NCI-H187 (cell line): ENCODE measurements at regions not wholly inside any gene's neighbourhood (a gene's known extent, or its start where the extent isn't known, plus 50 kb on each side); places are given as distances from the start of the nearest gene placed in this dataset.
"Not testable (repeated sequence)": the region's sequence is repeated elsewhere in the genome, so short reads cannot be mapped to it uniquely, and the experiment has no call there.

Source experiments
- DNase-seq, 2 experiments: peaks; one replicate each; lab custom pipeline; 2025; lab: John Stamatoyannopoulos, UW

DNA sequence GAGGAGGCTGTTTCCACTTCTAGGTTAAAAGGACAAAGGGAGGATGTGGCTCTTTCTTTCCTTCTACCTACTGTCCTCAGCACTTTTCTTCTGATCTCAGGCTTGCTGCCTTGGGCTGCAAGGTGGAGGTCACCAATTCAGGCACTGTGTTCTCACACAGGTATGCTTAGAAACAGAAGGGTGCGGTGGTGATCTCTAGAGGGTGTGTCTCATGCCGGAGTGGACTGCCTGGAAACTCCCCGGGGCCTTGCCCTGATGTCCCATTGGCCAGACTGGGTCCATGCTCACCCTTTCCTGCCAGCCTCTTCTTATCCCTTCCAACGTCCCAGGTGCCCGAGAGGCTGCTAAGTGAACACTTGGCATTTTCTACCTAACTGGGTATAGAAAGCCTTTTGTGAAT is 1197.6 kb downstream of the AACS start:
- DNase-seq, result no peak

DNA sequence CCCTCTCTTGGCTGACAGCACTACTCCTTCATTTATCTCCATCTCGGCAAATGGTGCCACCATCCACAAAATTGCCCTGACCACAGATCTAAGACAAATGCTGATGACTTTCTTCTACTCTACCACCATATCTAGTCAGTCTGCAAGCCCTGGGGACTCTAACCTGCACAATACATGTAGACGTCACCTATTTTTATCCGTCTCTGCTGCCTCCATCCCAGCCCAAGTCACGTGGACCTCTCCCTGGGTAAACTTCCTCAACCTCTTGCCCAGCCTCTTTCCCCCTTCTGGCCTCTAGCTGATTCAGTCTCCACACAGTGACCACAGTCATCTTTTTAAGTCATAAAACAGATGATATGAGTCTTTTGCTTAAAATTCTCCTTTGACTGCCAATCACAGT is 1203.0 kb downstream of the AACS start:
- DNase-seq, result no peak

DNA sequence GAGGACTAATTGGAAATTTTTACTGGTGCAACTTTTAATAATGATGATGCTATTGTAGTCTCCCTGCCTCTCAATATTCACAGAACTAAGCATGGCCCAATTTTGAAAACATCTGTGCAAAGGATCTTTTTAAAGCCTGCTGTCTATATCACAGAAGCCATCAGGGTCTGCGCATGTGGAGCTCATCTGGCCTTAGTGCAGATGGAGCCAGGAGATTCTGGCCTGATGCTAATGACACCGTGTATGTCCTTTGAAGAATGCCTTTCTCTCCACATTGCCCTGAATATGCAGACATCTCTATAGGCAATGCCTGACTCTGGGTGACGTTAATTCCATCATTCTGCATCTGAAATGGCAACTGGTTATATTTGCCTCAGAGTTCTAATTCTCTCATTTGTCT is 1205.9 kb downstream of the AACS start:
- no peak for DNase-seq

DNA sequence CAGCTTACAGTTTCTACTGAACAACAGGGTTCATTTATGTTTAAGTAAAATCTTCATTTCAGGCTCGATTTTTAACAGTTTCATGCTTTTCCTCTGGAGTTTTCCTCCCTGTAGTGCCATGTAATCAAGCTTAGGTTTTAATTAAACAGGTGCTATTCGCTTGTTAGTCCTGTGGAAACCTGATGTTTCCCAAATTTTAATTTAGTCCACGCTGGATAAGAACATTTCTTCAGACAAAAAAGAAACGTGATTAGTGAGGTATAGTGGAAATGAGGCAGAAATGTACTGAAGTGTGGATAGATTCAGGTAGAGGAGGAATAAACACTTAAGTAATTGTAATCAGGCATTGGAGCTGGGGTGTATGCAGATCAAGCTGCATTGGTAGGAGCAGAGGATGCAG is 1217.5 kb downstream of the AACS start:
- no peak for DNase-seq

DNA sequence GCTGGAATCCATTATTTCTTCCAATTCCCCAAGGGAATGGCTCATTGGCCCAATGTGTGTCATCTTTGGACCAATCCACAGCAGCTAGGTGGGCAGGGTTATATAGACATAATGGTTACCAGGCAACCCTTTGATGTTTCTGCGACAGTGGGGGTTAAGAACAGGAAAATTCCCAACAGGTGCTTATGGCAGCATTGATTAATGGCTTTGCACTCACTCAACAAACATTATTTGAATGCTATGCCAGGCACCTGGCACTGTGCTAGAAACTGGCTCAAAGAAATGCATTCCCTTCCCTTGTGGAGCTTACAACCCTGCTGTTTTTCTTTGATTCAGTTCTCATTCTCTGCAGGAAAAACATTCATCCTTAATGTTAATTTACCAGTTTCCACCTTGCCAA is 1221.0 kb downstream of the AACS start:
- DNase-seq, result no peak

DNA sequence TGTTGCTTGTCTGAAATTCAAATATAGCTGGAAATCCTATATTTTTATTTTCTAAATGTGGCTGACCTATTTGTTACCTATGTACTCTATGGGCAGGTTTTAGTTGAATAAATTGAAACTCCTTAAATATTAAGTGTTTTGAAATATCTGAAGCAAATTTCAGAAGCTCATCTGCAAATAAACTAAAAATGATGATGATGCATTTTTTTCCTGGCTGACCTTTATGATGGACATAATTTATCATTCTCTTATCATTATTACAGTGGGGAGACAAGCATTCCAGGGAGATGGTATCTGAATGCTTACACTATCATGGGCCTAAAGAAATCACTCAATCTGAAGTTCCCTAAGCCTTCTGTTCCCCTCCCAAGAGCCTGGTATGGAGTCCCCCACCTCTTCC is 1225.2 kb downstream of the AACS start:
- DNase-seq, result no peak

DNA sequence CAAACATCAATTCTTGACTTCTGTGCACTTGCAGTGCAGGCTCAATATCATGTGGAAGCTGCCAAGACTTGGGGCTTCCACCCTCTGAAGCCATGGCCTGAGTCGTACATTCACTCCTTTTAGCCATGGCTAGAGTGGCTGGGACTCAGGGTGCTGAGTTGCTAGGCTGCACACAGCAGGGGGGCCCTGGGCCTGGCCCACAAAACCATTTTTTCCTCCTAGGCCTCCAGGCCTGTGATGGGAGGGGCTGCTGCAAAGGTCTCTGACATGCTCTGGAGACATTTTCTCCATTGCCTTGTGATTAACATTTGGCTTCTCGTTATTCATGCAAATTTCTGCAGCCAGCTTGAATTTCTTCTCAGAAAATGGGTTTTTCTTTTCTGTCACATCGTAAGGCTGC is 1226.8 kb downstream of the AACS start:
- not testable (repeated sequence) for DNase-seq

DNA sequence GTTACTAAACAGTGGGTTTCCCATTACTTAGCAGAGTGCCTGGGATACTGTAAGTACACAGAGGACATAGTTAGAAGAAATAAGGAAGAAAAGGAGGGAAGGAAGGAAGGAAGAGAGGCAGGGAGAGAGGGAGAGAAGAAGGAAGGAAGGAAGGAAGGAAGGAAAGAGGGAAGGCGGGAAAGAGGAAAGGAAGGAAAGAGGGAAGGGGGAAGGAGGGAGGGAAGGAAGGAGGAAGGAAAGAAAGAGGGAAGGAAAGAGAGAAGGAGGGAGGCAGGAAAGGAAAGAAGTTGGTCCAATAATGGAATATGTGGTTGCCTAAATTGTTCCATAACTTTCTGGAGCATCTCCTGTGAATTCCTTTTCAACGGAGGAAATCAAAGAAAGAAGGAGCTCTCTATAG is 1230.4 kb downstream of the AACS start:
- no peak for DNase-seq

DNA sequence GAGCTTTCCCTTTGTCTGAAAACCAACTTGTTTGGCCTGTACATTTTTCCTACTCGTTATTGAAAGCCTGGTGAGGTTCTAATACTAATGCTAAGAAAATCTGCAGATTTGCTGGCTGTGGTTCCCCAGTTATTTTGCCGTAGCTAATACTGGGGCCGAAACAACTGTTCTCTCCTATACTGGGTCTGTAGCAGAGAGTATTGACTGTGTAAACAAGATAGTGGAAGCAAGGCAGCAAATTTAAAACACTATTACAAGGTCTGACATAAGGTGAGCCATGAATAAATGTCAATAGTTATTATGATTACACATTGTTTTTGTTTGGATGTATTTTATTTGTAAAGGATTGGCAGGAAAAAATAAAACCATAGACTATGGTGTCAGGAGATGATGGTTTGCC is 1244.0 kb downstream of the AACS start:
- no peak for DNase-seq

DNA sequence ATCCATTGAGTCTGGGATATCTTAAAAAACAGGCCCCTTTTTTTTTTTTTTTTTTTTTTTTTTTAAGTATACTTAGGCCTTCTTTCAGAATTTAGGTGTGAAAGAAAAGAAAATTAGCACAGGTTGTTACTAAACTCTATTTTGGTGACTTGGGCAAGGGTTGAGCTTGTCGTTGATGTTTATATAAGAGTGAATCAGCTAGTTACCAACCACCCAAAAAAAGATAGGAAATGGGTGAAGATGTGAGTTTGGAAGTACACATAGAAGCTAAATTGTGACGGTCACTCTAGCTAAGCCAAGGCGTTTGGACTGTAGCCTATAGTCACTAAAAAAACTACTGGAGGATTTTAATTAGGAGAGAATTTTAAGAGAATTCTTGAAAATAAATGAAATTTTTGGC is 1247.2 kb downstream of the AACS start:
- DNase-seq, result no peak

DNA sequence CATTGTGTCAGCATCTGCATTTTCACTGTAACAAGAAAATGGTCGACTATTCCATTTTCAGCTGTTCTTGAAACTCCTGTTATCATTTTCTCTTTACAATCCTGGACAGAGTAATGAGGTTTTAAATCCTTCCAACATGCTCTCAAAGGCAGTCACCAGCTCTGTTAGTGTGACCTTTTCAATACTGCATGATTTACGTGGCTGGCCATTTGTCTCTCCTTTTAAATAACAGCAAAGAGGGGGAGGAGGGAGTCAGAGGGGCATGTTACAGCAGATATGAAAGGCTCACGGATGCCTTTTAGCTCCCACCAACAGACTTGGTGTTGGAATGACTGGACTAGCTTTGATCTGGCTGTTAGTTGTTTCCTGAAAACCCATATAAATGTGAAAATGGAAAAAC is 1251.2 kb downstream of the AACS start:
- DNase-seq, result no peak

DNA sequence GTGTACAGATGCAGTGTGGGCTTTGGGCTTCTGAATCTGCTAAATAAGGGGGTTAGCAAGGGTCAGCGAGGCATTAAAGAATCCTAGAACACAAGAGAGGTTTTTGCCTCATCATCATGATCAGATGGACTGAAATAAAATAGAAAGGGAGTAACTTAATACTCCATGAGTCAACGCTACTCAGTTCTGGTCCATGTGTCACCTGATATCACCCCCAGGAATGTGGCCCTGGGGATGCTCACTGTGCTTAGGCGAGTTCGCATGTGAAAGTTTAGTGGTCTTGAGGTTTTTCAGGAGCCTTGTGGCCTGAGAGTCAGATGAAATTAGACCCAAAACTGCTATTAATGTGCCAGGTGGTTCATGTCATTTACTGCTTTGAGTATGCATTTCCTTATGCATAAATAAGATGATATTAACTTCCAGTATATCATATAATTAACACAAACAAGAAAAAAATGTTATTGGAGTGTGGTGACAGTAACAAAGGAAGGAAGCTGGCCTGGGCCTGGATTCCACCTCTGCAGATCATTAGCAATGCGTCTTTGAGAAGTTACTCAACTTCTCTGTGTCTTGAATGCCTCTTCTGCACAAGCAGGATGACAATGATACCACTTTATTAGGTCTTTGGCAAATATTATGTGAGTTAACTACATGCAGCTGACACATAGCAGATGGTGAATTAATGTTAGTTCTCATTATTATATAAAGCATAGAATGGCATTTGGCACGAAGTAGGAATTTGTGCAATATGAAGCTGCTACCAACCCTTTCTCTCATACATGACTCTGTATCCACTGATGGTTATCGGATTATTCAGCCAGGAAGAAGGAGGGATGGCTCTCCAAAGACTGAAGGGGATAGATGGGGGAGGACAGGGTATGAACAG is 1272.6 kb downstream of the AACS start:
- no peak for DNase-seq

DNA sequence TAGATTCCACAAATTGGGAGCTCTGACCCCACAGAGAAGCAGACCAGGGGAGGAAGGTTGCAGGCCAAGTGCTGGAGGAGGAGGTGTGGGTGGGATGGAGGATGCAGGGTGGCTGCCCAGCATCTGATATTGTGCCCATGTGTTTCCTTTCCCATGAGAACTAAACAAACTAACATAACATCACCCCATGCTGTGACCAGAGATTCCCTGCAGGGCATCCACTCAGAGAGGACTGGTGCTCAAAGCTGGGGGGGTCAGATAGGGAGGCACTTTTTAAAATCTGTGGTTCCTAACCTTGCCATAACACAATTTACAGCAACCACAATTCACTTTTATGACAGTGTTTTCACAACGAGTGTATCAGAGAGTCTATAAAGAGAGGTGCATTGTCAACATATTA is 1277.6 kb downstream of the AACS start:
- DNase-seq, result no peak

DNA sequence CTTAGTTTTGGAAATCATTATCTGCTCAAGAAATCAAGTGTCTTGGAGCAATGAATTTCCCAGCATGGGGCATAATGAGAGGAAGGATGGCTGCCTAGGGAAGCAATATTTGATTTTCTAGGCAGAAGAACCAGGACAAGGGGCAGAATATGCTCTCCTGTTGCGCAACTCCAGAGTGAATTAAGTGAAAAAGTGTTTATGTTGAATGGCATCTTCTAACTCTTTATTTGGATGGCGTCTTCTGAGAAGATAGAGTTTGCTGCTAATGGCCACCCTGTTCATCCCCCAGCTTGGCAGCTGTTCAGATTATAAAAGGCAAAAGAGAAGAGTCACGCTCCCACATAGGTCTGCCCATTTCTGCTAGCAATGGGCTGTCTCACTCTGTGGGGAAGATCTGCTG is 1278.1 kb downstream of the AACS start:
- DNase-seq, result no peak

DNA sequence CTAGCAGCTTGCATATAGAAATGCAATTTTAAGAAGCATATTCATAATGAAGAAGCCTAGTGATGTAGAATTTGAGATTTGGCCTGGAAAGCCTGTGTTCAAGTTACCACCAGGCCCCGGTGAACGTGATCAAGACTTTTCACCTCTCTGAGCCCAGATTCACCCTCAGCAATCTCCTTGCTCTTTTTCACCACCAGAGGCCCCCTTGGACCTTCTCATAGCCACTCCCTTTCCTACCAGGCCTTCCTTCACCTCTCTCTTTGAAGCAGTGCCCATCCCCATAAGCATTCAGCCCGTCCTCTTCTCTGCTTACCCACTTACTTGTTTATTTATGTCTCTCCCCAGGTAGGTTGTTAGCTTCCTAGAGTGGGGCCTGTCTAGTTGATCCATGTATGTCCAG is 1280.9 kb downstream of the AACS start:
- DNase-seq, result no peak

DNA sequence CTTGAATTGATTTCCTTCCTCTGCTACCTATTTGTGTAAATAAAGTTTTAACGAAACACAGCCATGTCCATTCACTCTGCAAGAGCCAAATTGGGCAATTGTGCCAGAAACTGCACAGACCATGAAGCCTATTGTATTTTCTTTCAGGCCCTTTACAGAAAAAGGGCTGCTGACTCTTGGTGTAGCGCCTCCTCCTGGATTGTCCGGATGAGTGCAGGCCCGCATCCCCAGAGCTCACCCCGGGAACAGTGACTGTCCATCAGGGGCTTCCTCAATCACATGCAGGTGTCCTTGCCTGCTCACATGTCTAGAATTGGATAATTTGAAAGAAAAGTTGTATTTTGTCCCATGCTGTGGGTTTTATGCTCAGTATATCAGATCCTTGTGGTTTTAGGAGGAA is 1282.2 kb downstream of the AACS start:
- DNase-seq, result no peak

DNA sequence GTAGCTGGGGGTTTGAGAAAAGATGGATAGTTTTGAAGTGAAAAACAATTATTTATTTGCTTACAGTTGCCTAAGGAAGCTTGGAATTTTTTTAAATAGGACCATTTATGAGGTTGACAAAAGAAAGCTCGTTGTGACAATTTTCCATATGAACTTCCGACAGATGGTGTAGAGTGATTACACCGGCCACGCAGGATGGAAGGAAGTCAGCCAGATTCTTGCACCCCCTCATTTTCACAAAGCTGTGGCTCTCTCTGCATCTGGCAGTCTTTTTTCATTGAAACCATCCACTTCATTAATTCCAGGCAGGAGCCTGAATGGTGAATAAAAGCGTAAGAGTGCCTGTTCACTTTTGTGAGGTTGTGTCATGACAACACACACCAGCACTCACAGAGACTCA is 1284.1 kb downstream of the AACS start:
- no peak for DNase-seq

DNA sequence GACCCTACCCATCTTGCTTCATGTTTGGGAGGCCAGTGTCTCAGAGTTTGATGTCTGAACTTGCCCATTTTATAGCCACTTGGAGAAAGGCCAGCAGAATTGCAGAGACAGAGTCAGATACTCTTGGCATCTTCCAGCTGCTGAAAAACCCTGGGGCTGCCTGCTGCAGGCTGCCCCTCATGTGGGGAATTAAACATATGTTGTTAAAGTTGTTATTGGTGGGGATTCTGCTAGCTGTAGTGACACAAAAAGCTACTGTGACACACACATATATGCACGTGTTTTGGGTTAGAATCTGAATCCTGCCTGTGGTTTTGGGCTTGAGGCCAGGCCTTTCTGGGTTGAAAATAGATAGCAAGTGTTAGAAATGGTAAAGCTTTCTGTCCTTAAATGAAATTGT is 1288.4 kb downstream of the AACS start:
- no peak for DNase-seq

DNA sequence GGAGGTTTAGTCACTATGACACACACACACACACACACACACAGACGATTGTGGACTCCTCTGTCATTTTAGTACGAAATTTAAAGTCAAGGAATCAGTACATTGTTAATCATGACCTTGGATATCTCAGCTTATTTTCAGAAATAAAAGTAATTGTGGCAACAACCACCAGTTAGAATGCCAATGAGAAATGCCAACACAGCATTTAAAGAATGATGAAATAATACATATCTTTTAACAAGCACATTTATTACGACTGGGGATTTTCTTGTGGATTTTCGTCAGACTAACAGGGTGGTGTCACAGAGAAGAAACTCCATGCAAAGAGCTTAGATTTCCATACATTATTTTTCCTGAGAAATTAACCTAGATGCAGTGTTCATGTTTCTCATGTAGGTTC is 1289.4 kb downstream of the AACS start:
- no peak for DNase-seq

DNA sequence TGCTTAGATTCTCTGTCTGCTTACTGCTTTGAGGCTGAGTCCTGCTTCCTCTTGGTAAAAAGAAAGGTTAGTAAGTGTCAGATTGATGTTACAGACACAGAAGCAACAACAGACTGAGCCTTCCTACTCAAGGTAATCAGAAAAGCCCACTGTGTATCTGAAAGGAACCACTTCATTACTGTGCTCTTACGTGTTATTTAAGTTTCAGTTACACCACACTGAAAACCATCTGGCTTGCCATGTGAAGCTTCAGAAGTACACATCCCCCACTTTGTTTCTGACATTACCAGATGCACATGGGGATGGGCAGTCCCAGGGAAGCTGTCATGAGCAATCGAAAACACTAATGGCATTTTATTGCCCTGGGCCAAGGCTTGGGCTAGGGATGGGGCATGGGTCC is 1290.1 kb downstream of the AACS start:
- DNase-seq, result no peak

DNA sequence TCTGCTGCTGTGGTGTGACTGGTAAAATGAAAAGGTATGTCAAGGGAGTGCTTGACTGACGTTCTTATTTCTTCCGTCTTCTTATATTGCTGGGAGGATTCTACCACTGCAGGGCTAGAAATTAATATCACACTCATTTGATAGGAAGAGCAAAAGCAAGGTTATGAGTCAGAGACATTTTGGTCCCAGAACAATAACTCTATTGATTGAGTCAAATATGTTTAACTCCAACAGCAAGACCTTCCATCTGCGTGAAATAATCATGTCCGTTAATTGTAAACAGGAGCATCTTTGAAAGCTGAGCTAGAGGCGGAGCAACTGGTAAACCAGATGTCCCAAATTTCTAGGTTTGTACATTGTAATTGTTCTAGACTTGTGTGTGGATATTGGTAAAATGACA is 1293.6 kb downstream of the AACS start:
- DNase-seq, result no peak

DNA sequence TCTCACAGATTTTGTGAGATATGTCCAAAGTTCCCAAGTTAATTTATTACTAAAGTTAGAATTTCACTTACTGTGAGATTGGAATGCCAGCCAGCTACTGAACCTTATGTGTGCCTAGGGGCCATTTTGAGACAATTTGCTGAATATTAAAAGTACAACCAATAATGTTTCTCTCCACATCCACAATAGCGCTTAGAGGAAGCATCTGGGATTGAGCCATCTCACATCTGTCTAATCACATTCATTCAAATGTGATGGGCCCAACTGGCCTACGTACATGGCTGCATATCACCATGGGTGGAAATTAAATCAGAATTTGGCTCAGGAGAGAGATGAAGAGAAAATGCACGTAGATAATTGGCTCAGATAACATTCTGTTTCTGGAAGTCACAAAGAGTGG is 1294.0 kb downstream of the AACS start:
- no peak for DNase-seq

DNA sequence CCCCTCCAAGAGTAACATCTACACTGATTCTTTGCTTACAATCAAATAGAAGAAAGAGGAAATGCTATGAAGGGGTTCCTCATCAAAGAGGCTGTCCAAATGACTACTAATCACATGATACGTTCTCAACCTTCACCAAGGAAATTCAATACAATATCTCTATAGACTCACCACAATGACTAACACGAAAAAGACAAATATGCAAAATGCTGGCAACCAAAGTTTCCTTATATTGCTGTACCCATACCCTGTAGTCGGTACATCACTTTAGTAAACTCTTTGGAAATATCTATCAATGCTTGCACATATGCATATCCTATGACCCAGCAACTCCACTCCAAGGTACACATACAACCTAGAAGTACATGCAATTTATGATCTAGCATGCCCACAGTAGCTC is 1296.6 kb downstream of the AACS start:
- no peak for DNase-seq

DNA sequence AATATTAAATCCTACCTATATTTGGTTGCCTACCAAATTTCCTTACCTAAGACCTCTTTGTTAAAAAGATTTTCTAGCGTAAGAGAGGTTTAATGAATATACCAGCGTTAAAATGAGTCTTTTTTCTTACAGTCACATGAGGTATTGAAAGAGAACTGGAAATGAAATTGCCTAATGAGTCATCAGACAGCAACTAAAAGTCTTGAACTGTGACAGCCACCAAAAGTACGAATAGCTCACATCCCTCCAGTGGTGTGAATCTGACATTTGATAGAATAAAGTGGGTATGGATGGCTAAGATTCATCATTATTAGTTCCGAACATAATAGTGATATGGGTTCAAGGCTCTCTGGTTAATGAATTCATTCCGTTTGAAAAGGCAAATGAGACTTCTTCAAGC is 1297.3 kb downstream of the AACS start:
- no peak for DNase-seq
